DOHH2 (cell line): ENCODE measurements at regions not wholly inside any gene's neighbourhood (a gene's known extent, or its start where the extent isn't known, plus 50 kb on each side); places are given as distances from the start of the nearest gene placed in this dataset.

Source experiments
- H3F3A ChIP-seq: fragments of 200-600 bp; sonication (generic), shearing (Covaris generic); 2 replicates; pipeline ENCODE4 v1.6.0; 2016; ENCODE audit warnings: antibody characterized with exemption, mild to moderate bottlenecking; ENCODE audit not compliant: control insufficient read depth, insufficient read depth
- H3K27ac ChIP-seq: fragments of 200-600 bp; sonication (generic); 2 replicates; pipeline ENCODE4 v1.5.1; 2014; ENCODE audit warnings: low read depth, mild to moderate bottlenecking, low read length, moderate library complexity
- H3K27me3 ChIP-seq: fragments of 200-600 bp; sonication (generic); 2 replicates; pipeline ENCODE4 v1.6.1; 2014; ENCODE audit warnings: mild to moderate bottlenecking, low read length, mixed read lengths; ENCODE audit not compliant: control insufficient read depth
- H3K36me3 ChIP-seq: fragments of 200-600 bp; sonication (generic); 2 replicates; pipeline ENCODE4 v1.6.1; 2014; ENCODE audit warnings: mild to moderate bottlenecking, low read length, moderate library complexity, mixed read lengths; ENCODE audit not compliant: control insufficient read depth
- H3K4me1 ChIP-seq: fragments of 200-600 bp; sonication (generic); 2 replicates; pipeline ENCODE4 v1.6.1; 2014; ENCODE audit warnings: mild to moderate bottlenecking, low read length, mixed read lengths; ENCODE audit not compliant: control insufficient read depth
- H3K4me2 ChIP-seq: fragments of 200-600 bp; sonication (generic); 2 replicates; pipeline ENCODE4 v1.6.0; 2014; ENCODE audit warnings: mild to moderate bottlenecking, low read length, moderate library complexity
- H3K4me3 ChIP-seq: fragments of 200-600 bp; sonication (generic); 2 replicates; pipeline ENCODE4 v1.5.1; 2014; ENCODE audit warnings: mild to moderate bottlenecking, low read length, mixed read lengths
- H3K79me2 ChIP-seq: fragments of 200-600 bp; sonication (generic); 2 replicates; pipeline ENCODE4 v1.6.1; 2014; ENCODE audit warnings: mild to moderate bottlenecking, low read length, mixed read lengths; ENCODE audit not compliant: control insufficient read depth
- H3K9me2 ChIP-seq: fragments of 200-600 bp; sonication (generic); replicated peaks from 2 replicates; pipeline ENCODE4 v1.6.1; 2014; ENCODE audit warnings: mild to moderate bottlenecking, low read length, mixed read lengths; ENCODE audit not compliant: control insufficient read depth
- H3K9me3 ChIP-seq: fragments of 200-600 bp; sonication (generic); 2 replicates; pipeline ENCODE4 v1.6.1; 2014; ENCODE audit warnings: antibody characterized with exemption, low read length, mixed read lengths; ENCODE audit not compliant: control insufficient read depth, insufficient read depth
- H4K20me1 ChIP-seq: fragments of 200-600 bp; sonication (generic); 2 replicates; pipeline ENCODE4 v1.6.0; 2014; ENCODE audit warnings: low read depth, mild to moderate bottlenecking, antibody characterized with exemption, low read length, moderate library complexity; ENCODE audit not compliant: control insufficient read depth, insufficient read depth
- EZH2phosphoT487 ChIP-seq: fragments of 200-600 bp; sonication (generic); IDR thresholded peaks from 2 replicates; pipeline ENCODE4 v1.6.1; 2017; ENCODE audit warnings: borderline replicate concordance, mild to moderate bottlenecking, antibody characterized with exemption, low read length, moderate library complexity, mixed read lengths
- TF ChIP-seq, protein P1 (sequence below): fragments of 200-600 bp; sonication (generic); IDR thresholded peaks from one replicate; pipeline ENCODE4 v1.5.1; 2014; ENCODE audit warnings: antibody characterized with exemption, mild to moderate bottlenecking, low read depth, low read length; ENCODE audit not compliant: poor library complexity, severe bottlenecking

DNA sequence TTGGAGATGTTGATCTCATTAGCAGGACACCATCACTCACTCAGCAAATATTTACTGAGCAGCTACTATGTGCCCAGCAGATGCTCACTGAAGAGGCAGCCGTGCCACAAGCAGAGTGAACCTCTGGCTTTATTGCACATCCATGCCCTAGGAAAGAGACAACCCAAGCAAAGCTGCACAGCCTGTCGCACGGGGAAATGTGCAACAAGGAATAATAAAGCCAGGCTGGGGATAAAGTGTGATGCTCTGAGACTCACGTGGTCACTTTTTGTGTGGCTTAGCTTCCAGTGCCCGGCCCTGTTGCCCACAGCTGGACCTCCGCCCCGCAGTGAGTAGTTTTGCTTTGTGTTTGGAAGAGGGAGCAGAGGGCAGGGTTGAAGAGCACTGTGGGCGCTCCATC, 130.4 kb upstream of the CDH4 start:
- H3K9me3 ChIP-seq = no peaks in the 10 kb centered on the region
- no peak for TF ChIP-seq EZH2phosphoT487
- TF ChIP-seq, protein P1, sequence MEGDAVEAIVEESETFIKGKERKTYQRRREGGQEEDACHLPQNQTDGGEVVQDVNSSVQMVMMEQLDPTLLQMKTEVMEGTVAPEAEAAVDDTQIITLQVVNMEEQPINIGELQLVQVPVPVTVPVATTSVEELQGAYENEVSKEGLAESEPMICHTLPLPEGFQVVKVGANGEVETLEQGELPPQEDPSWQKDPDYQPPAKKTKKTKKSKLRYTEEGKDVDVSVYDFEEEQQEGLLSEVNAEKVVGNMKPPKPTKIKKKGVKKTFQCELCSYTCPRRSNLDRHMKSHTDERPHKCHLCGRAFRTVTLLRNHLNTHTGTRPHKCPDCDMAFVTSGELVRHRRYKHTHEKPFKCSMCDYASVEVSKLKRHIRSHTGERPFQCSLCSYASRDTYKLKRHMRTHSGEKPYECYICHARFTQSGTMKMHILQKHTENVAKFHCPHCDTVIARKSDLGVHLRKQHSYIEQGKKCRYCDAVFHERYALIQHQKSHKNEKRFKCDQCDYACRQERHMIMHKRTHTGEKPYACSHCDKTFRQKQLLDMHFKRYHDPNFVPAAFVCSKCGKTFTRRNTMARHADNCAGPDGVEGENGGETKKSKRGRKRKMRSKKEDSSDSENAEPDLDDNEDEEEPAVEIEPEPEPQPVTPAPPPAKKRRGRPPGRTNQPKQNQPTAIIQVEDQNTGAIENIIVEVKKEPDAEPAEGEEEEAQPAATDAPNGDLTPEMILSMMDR = no peak
- no peaks in the 10 kb centered on the region for H3K27me3 ChIP-seq
- no peak overlapping the region for H3K27ac ChIP-seq
- H4K20me1 ChIP-seq = no peaks in the 10 kb centered on the region
- no peak overlapping the region for H3K4me3 ChIP-seq
- H3K36me3 ChIP-seq = no peaks in the 10 kb centered on the region
- no peaks in the 10 kb centered on the region for H3K79me2 ChIP-seq
- no peaks in the 10 kb centered on the region for H3K9me2 ChIP-seq
- H3F3A ChIP-seq = no peaks in the 10 kb centered on the region
- H3K4me2 ChIP-seq = no peak overlapping the region
- H3K4me1 ChIP-seq = no peaks in the 10 kb centered on the region

DNA sequence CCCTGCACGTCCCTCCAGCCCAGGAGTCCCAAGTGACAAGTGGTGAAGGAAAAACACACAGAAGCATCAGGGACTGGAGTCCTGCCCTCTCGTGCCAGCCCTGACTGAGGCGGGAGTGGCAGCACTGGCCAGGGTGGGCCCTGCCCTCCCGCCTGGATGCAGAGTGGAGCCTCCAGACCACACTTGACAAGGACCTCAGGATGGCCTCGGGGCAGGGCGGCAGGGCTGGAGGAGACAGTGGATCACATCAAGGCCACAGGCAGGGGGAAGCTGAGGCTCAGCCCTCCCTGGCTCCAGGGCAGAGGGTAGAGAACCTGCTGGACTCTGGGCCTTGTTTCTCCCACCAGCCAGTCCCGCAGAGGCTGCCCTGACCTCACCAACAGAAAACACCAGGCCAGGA, 128.8 kb upstream of the CDH4 start:
- TF ChIP-seq, protein P1 = no peak
- TF ChIP-seq EZH2phosphoT487 = no peak
- Histone ChIP-seq H3K9me2 (no peaks in the 10 kb centered on the region), H3K9me3 (no peaks in the 10 kb centered on the region), H3K27me3 (no peaks in the 10 kb centered on the region), H3K27ac (no peak overlapping the region), H3K4me2 (no peak overlapping the region), H3F3A (no peaks in the 10 kb centered on the region), H3K4me1 (no peaks in the 10 kb centered on the region), H3K36me3 (no peaks in the 10 kb centered on the region), H3K79me2 (no peaks in the 10 kb centered on the region), H4K20me1 (no peaks in the 10 kb centered on the region), H3K4me3 (no peak overlapping the region)

DNA sequence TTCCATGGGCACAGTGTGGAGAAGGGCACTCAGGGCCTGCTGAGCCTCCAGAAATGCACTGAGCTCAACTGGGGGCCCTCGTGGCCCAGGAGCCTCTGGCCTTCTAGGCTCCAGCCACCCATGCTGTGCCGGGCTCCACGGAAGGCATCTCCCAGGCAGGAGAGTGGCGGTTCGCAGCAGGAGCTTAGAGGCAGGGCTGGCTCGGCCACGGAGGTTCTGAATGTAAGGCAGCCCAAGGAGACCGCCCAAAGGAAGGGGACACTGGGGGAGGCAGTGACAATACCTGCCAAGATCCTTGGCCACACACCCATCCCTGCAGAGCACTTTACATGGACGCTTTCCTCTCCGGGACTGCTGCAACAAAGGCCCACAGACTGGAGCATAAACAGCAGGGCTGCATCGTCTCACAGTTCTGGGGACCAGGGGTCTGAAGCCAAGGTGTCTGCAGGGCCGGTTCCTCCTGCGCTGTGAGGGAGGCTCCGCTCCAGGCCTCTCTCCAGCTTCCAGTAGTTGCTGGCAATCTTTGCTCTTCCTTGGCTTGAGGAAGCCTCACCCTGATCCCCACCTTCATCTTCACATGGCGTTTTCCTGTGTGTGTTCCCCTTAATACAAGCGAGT, 128.2 kb upstream of the CDH4 start:
- no peaks in the 10 kb centered on the region for H4K20me1 ChIP-seq
- H3F3A ChIP-seq = no peaks in the 10 kb centered on the region
- no peak for TF ChIP-seq EZH2phosphoT487
- TF ChIP-seq, protein P1 = no peak
- H3K4me1 ChIP-seq = no peaks in the 10 kb centered on the region
- no peaks in the 10 kb centered on the region for H3K36me3 ChIP-seq
- H3K9me2 ChIP-seq = no peaks in the 10 kb centered on the region
- no peak overlapping the region for H3K27ac ChIP-seq
- H3K27me3 ChIP-seq = no peaks in the 10 kb centered on the region
- H3K4me2 ChIP-seq = no peak overlapping the region
- H3K4me3 ChIP-seq = no peak overlapping the region
- H3K79me2 ChIP-seq = no peaks in the 10 kb centered on the region
- H3K9me3 ChIP-seq = no peaks in the 10 kb centered on the region

DNA sequence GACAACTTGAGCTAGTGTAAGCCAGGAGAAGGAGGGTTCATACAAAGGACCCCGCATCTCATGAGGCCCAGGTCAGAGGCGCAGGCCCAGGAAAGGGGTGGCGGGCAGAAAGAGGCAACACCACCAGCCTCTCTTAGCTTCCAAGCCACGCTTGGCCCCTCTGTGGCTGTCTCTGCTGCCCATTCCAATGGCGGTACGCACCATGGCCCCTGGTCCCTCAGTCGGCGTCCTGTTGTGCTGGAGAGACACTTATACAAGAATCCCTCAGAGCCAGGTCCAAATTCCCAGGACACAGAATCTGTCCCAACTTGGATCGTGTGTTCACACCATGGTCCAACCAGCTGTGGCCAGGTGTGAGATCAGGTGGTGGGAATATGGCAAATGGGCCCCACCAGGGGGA, 127.0 kb upstream of the CDH4 start:
- H3K36me3 ChIP-seq = no peaks in the 10 kb centered on the region
- H3K27me3 ChIP-seq = no peaks in the 10 kb centered on the region
- H3K9me3 ChIP-seq = no peaks in the 10 kb centered on the region
- H3K9me2 ChIP-seq = no peaks in the 10 kb centered on the region
- H4K20me1 ChIP-seq = no peaks in the 10 kb centered on the region
- TF ChIP-seq, protein P1 = no peak
- TF ChIP-seq EZH2phosphoT487 = no peak
- no peak overlapping the region for H3K4me2 ChIP-seq
- H3K4me3 ChIP-seq = no peak overlapping the region
- no peaks in the 10 kb centered on the region for H3K79me2 ChIP-seq
- H3F3A ChIP-seq = no peaks in the 10 kb centered on the region
- H3K4me1 ChIP-seq = no peaks in the 10 kb centered on the region
- no peak overlapping the region for H3K27ac ChIP-seq
